H1 (cell line): ENCODE measurements at regions not wholly inside any gene's neighbourhood (a gene's known extent, or its start where the extent isn't known, plus 50 kb on each side); places are given as distances from the start of the nearest gene placed in this dataset.

Experiments
- CTCF ChIA-PET: fragments of 300-600 bp; sonication (Branson Sonifier 250); formaldehyde crosslinking; loops from one replicate; lab custom pipeline; 2021; ENCODE audit not compliant: partially characterized antibody; lab: Charles Lee
- POLR2A ChIA-PET: fragments of 300-600 bp; sonication (Branson Sonifier 250); formaldehyde crosslinking; loops from one replicate; lab custom pipeline; 2021; ENCODE audit warnings: inconsistent platforms; ENCODE audit not compliant: partially characterized antibody; lab: Charles Lee
- DNase-seq, 2 experiments: peaks; one replicate each; pipeline versions ENCODE4 v3.0.0 to v3.0.0-alpha.2; 2010 to 2022; ENCODE audit warnings: low spot score in 2 of 2, low read depth in 1 of 2, mixed read lengths in 1 of 2
- FAIRE-seq: peaks from 2 replicates; lab custom pipeline; 2011; peaks lifted over from hg19 to GRCh38; lab: Jason Lieb, UNC
- H2AFZ ChIP-seq: 2 replicates; pipeline ENCODE4 v1.8.1; 2012; ENCODE audit warnings: low read length, inconsistent platforms
- H2AK5ac ChIP-seq: 2 replicates; pipeline ENCODE4 v1.6.1; 2013; ENCODE audit warnings: low read depth, low read length
- H2BK120ac ChIP-seq: replicated peaks from 2 replicates; pipeline ENCODE3; 2013; ENCODE audit warnings: low read depth, low read length, inconsistent platforms
- H2BK12ac ChIP-seq: 2 replicates; pipeline ENCODE4 v1.6.1; 2013; ENCODE audit warnings: low read depth, low read length
- H2BK15ac ChIP-seq: 2 replicates; pipeline ENCODE4 v1.6.1; 2013; ENCODE audit warnings: low read length
- H2BK20ac ChIP-seq: 2 replicates; pipeline ENCODE4 v1.6.1; 2013; ENCODE audit warnings: low read length
- H2BK5ac ChIP-seq: 2 replicates; pipeline ENCODE4 v1.6.1; 2013; ENCODE audit warnings: low read depth, low read length
- H3K14ac ChIP-seq: 2 replicates; pipeline ENCODE4 v1.6.1; 2013; ENCODE audit warnings: inconsistent platforms; ENCODE audit not compliant: insufficient read length
- H3K18ac ChIP-seq: 2 replicates; pipeline ENCODE4 v1.6.1; 2013; ENCODE audit warnings: low read length; ENCODE audit errors: extremely low read depth
- H3K23ac ChIP-seq: 2 replicates; pipeline ENCODE4 v1.6.1; 2013; ENCODE audit warnings: inconsistent platforms; ENCODE audit not compliant: insufficient read length
- H3K23me2 ChIP-seq: 2 replicates; pipeline ENCODE4 v1.6.1; 2013; ENCODE audit warnings: low read depth, low read length
- H3K27ac ChIP-seq: 2 replicates; pipeline ENCODE4 v1.6.1; 2011; ENCODE audit warnings: low read depth, low read length, inconsistent platforms
- H3K27me3 ChIP-seq, 4 experiments: replicated peaks in 1 of 4; 1 replicate in 1 of 4; 2 replicates in 3 of 4; pipeline versions ENCODE4 v1.6.1 to v1.8.1; 2011 to 2013; ENCODE audit warnings: low read length in 3 of 4, mild to moderate bottlenecking in 3 of 4, inconsistent platforms in 2 of 4, mixed read lengths in 2 of 4, moderate library complexity in 1 of 4; ENCODE audit not compliant: control insufficient read depth in 3 of 4, insufficient read depth in 3 of 4; ENCODE audit errors: extremely low read depth in 1 of 4
- H3K36me3 ChIP-seq, 4 experiments: 2 replicates each; pipeline versions ENCODE4 v1.6.1 to v1.8.1; 2011 to 2013; ENCODE audit warnings: mild to moderate bottlenecking in 4 of 4, low read length in 3 of 4, moderate library complexity in 2 of 4, control low read depth in 1 of 4, inconsistent platforms in 1 of 4; ENCODE audit not compliant: insufficient read depth in 4 of 4, control insufficient read depth in 2 of 4
- H3K4ac ChIP-seq: replicated peaks from 2 replicates; pipeline ENCODE3; 2013; ENCODE audit warnings: low read length, low read depth, mixed read lengths, inconsistent platforms; ENCODE audit not compliant: insufficient read length
- H3K4me1 ChIP-seq, 4 experiments: replicated peaks in 1 of 4; 1 replicate in 1 of 4; 2 replicates in 3 of 4; pipeline versions ENCODE4 v1.6.1 to v1.8.1; 2011 to 2013; ENCODE audit warnings: low read length in 3 of 4, inconsistent platforms in 2 of 4, mixed read lengths in 1 of 4; ENCODE audit not compliant: insufficient read depth in 4 of 4, control insufficient read depth in 3 of 4
- H3K4me2 ChIP-seq, 2 experiments: 2 replicates each; pipeline versions ENCODE4 v1.6.1 to v1.8.1; 2011 to 2013; ENCODE audit warnings: low read depth in 2 of 2, low read length in 2 of 2, control low read depth in 1 of 2, inconsistent platforms in 1 of 2, mild to moderate bottlenecking in 1 of 2; ENCODE audit not compliant: insufficient read depth in 1 of 2
- H3K4me3 ChIP-seq, 4 experiments: fragments of 200-600, 300-600 bp in 1 of 4; sonication (generic), shearing (Covaris generic), sonication (Bioruptor Twin) in 1 of 4; 2 replicates each; pipeline versions ENCODE4 v1.5.1 to v1.8.1; 2011 to 2016; ENCODE audit warnings: low read length in 4 of 4, low read depth in 3 of 4, control low read depth in 2 of 4, inconsistent platforms in 2 of 4, mild to moderate bottlenecking in 2 of 4, mixed read lengths in 1 of 4, moderate library complexity in 1 of 4; ENCODE audit not compliant: insufficient read depth in 2 of 4; ENCODE audit errors: extremely low read depth in 1 of 4
- H3K56ac ChIP-seq: replicated peaks from 2 replicates; pipeline ENCODE3; 2013; ENCODE audit warnings: low read depth, mild to moderate bottlenecking, mixed read lengths, low read length, inconsistent platforms; ENCODE audit not compliant: insufficient read length
- H3K79me1 ChIP-seq: 2 replicates; pipeline ENCODE4 v1.6.1; 2013; ENCODE audit warnings: low read depth, low read length, control low read depth
- H3K79me2 ChIP-seq, 2 experiments: 2 replicates each; pipeline versions ENCODE4 v1.6.1 to v1.8.1; 2012 to 2013; ENCODE audit warnings: low read length in 2 of 2, mild to moderate bottlenecking in 2 of 2, inconsistent platforms in 1 of 2; ENCODE audit not compliant: insufficient read depth in 2 of 2, control insufficient read depth in 1 of 2
- H3K9ac ChIP-seq, 4 experiments: replicated peaks in 1 of 4; 1 replicate in 1 of 4; 2 replicates in 3 of 4; pipeline versions ENCODE4 v1.6.1 to v1.8.1; 2011 to 2013; ENCODE audit warnings: low read depth in 3 of 4, low read length in 3 of 4, control low read depth in 2 of 4, mild to moderate bottlenecking in 2 of 4, moderate library complexity in 2 of 4, inconsistent platforms in 1 of 4; ENCODE audit errors: extremely low read depth in 1 of 4
- H3K9me3 ChIP-seq, 2 experiments: 2 replicates each; pipeline versions ENCODE4 v1.6.1 to v1.8.1; 2012 to 2013; ENCODE audit warnings: mild to moderate bottlenecking in 2 of 2, moderate library complexity in 2 of 2, control low read depth in 1 of 2, inconsistent platforms in 1 of 2, low read depth in 1 of 2, low read length in 1 of 2, mixed read lengths in 1 of 2; ENCODE audit not compliant: insufficient read depth in 2 of 2
- H4K20me1 ChIP-seq, 2 experiments: replicated peaks in 1 of 2; 2 replicates each; pipeline versions ENCODE3 to v1.8.1; 2011 to 2013; ENCODE audit warnings: inconsistent platforms in 2 of 2, low read length in 2 of 2, mild to moderate bottlenecking in 1 of 2; ENCODE audit not compliant: insufficient read depth in 2 of 2, control insufficient read depth in 1 of 2
- H4K5ac ChIP-seq: 2 replicates; pipeline ENCODE4 v1.6.1; 2013; ENCODE audit warnings: low read length, low read depth, mixed read lengths, inconsistent platforms; ENCODE audit not compliant: insufficient read length
- H4K8ac ChIP-seq: 2 replicates; pipeline ENCODE4 v1.8.0; 2013; ENCODE audit warnings: mild to moderate bottlenecking, moderate library complexity, low read length, inconsistent platforms; ENCODE audit not compliant: insufficient read depth; ENCODE audit errors: extremely low read depth
- H4K91ac ChIP-seq: replicated peaks from 2 replicates; pipeline ENCODE3; 2013; ENCODE audit warnings: low read length, mixed read lengths, inconsistent platforms; ENCODE audit not compliant: insufficient read length
- CBX5 ChIP-seq: fragments of 300-800, 300-1000 bp; sonication (generic); IDR thresholded peaks from 2 replicates; pipeline ENCODE4 v1.7.1; 2016; ENCODE audit warnings: antibody characterized with exemption, low read length, low read depth
- CTCF ChIP-seq, 3 experiments: IDR thresholded peaks; 1 replicate in 2 of 3; 2 replicates in 1 of 3; pipeline versions ENCODE4 v1.5.1 to v1.6.1; 2011; ENCODE audit warnings: low read length in 3 of 3, mild to moderate bottlenecking in 3 of 3, inconsistent platforms in 2 of 3, low read depth in 1 of 3, moderate library complexity in 1 of 3; ENCODE audit not compliant: insufficient read depth in 1 of 3; ENCODE audit errors: control extremely low read depth in 1 of 3
- GTF2F1 ChIP-seq: IDR thresholded peaks from 2 replicates; pipeline ENCODE4 v1.6.1; 2012; ENCODE audit warnings: low read depth, low read length, improper control_type of control experiment, borderline replicate concordance
- HDAC6 ChIP-seq: IDR thresholded peaks from one replicate; pipeline ENCODE4 v1.7.1; 2012; ENCODE audit warnings: low read depth, mild to moderate bottlenecking, inconsistent platforms, low read length, moderate library complexity
- KDM1A ChIP-seq: fragments of 200-600, 300-600 bp; sonication (generic); IDR thresholded peaks from 2 replicates; pipeline ENCODE4 v1.7.1; 2016; ENCODE audit warnings: mild to moderate bottlenecking, low read length, borderline replicate concordance
- PHF8 ChIP-seq: fragments of 200-600 bp; sonication (generic); conservative IDR thresholded peaks from 2 replicates; pipeline ENCODE4 v1.7.1; 2012; ENCODE audit warnings: low read depth, mild to moderate bottlenecking, inconsistent platforms, low read length, moderate library complexity
- POLR2AphosphoS5 ChIP-seq: IDR thresholded peaks from 2 replicates; pipeline ENCODE4 v1.6.1; 2011; ENCODE audit warnings: low read depth, low read length
- RAD21 ChIP-seq, 2 experiments: IDR thresholded peaks in 1 of 2; conservative IDR thresholded peaks in 1 of 2; 2 replicates each; pipeline ENCODE4 v1.6.1; 2011; ENCODE audit warnings: low read depth in 2 of 2, low read length in 2 of 2, improper control_type of control experiment in 1 of 2, inconsistent platforms in 1 of 2, mild to moderate bottlenecking in 1 of 2, moderate library complexity in 1 of 2
- SAP30 ChIP-seq: fragments of 300-600 bp; sonication (generic); IDR thresholded peaks from 2 replicates; pipeline ENCODE4 v1.7.1; 2012; ENCODE audit warnings: low read length, moderate library complexity, mild to moderate bottlenecking, inconsistent platforms; ENCODE audit not compliant: insufficient read depth, insufficient replicate concordance
- SIX5 ChIP-seq: IDR thresholded peaks from 2 replicates; pipeline ENCODE4 v1.6.1; 2011; ENCODE audit warnings: mild to moderate bottlenecking, low read depth, low read length
- SP2 ChIP-seq: IDR thresholded peaks from 2 replicates; pipeline ENCODE4 v1.6.1; 2012; ENCODE audit warnings: mild to moderate bottlenecking, low read length, inconsistent platforms
- SRF ChIP-seq: IDR thresholded peaks from 2 replicates; pipeline ENCODE4 v1.6.1; 2011; ENCODE audit warnings: mild to moderate bottlenecking, low read depth, low read length, moderate library complexity
- WGBS, 2 experiments: shearing (Covaris generic) in 1 of 2; methylation state at CpG; one replicate each; pipeline versions ENCODE4 v1.1.6 to v1.1.7; 2013 to 2015; ENCODE audit warnings: low lambda C conversion rate in 2 of 2, mixed read lengths in 2 of 2, inconsistent platforms in 1 of 2, low coverage in 1 of 2, missing lambda C conversion rate in 1 of 2; ENCODE audit not compliant: insufficient replicate concordance in 2 of 2, insufficient coverage in 1 of 2, insufficient read length in 1 of 2; ENCODE audit errors: extremely low coverage in 1 of 2, missing lambda C conversion rate in 1 of 2; 5-methylcytosine and 5-hydroxymethylcytosine counted together

DNA sequence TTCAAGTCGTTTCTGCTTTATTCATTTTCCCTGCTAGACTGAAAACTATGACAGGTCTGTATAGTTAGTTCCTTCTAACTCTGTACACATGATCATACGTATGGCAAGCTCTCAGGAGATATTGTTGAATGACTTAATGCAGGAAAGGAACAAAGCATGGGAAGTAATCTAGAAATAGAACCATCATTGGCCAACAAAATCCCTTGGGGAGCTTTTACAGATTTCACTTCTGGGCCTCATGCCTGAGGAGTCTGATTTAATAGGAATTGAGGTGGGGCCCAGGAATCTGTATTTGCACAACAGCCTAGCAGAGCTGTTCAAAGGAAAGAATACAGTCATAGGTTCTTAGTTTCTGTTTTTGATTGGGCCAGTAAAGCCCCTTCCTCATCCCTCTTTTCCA is 229.2 kb downstream of the MAP2K6 start:
- no peak overlapping the region for H3K4ac ChIP-seq
- H4K8ac ChIP-seq: no peak overlapping the region
- H3K4me3 ChIP-seq: no peak overlapping the region
- WGBS, 2 experiments: 81% methylated on average over 2 of the region's 2 CpGs; no CpG with 5 or more reads in 1 of the 2 experiments
- H4K20me1 ChIP-seq: no peaks in the 10 kb centered on the region
- H3K27me3 ChIP-seq: no peaks in the 10 kb centered on the region
- no peak overlapping the region for H2BK5ac ChIP-seq
- no peaks in the 10 kb centered on the region for H3K23me2 ChIP-seq
- H3K23ac ChIP-seq: no peak overlapping the region
- no peaks in the 10 kb centered on the region for H3K36me3 ChIP-seq
- no peak overlapping the region for H3K18ac ChIP-seq
- no peak for FAIRE-seq
- no peak overlapping the region for H3K56ac ChIP-seq
- no peak overlapping the region for H2BK15ac ChIP-seq
- H3K9ac ChIP-seq: no peak overlapping the region
- no peak for DNase-seq
- no peak overlapping the region for H4K91ac ChIP-seq
- no peak overlapping the region for H4K5ac ChIP-seq
- ChIA-PET CTCF (interaction anchor here (1.3 kb wide), 1 partner anchor 158 kb away, joined by 3 read pairs; no protein-coding TSS in a partner anchor), POLR2A (no interaction called here)
- no peak overlapping the region for H3K27ac ChIP-seq
- H3K4me1 ChIP-seq: no peaks in the 10 kb centered on the region
- no peak overlapping the region for H2AK5ac ChIP-seq
- no peaks in the 10 kb centered on the region for H3K79me1 ChIP-seq
- H3K4me2 ChIP-seq: no peak overlapping the region
- H2AFZ ChIP-seq: no peak overlapping the region
- H3K79me2 ChIP-seq: no peaks in the 10 kb centered on the region
- no peak overlapping the region for H2BK20ac ChIP-seq
- no peaks in the 10 kb centered on the region for H3K9me3 ChIP-seq
- no peak overlapping the region for H2BK120ac ChIP-seq
- no peak overlapping the region for H2BK12ac ChIP-seq
- H3K14ac ChIP-seq: no peak overlapping the region
- no peak for TF ChIP-seq CTCF (IDR thresholded peaks at IDR 0.05; ENCODE audit: control extremely low read depth in 1 of 3, insufficient read depth in 1 of 3, low read depth in 1 of 3, low read length in 3 of 3)
- TF ChIP-seq POLR2AphosphoS5: no peak
- TF ChIP-seq SIX5: no peak
- no peak for TF ChIP-seq KDM1A
- no peak for TF ChIP-seq SP2
- no peak for TF ChIP-seq CBX5
- no peak for TF ChIP-seq HDAC6
- no peak for TF ChIP-seq PHF8
- no peak for TF ChIP-seq SAP30
- no peak for TF ChIP-seq SRF
- no peak for TF ChIP-seq RAD21 (IDR thresholded peaks at IDR 0.05 in 1 of 2, conservative IDR thresholded peaks at IDR 0.05 in 1 of 2; ENCODE audit: low read depth in 2 of 2, low read length in 2 of 2)
- no peak for TF ChIP-seq GTF2F1
